ENCODE measurements at regions not wholly inside any gene's neighbourhood (a gene's known extent, or its start where the extent isn't known, plus 50 kb on each side); places are given as distances from the start of the nearest gene placed in this dataset.

DNA sequence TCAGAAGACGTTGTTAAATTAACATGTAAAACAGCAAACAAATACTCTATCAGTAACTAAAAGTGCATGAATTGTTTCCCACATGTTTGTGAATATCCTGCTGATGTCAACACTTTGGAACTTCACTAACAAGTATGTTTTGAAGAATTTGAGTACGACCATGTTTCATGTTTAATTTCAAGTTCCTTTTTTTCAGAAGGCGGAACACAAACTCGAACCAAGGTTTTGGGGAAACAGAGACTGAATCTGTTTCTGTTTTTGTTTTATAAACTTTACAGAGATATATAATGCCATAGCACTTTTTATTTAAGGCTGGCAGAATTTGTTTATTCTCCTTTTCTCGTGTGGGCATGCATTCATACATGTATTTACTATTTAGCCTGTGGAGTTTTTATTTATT, 509.3 kb upstream of the CITED2 start:
- Histone ChIP-seq H3K4me3 (no peak overlapping the region), H3K27me3 (no peaks in the 10 kb centered on the region), H3K36me3 (no peaks in the 10 kb centered on the region), H3K9me3 (no peaks in the 10 kb centered on the region), H3K27ac (peak overlapping the region in 1 of 4 donors; percentile 18), H3K4me1 (peaks cover 0 to 18% (median 5%) of the 10 kb centered on the region in 3 donors)
- no peak for DNase-seq
- TF ChIP-seq, protein P1, sequence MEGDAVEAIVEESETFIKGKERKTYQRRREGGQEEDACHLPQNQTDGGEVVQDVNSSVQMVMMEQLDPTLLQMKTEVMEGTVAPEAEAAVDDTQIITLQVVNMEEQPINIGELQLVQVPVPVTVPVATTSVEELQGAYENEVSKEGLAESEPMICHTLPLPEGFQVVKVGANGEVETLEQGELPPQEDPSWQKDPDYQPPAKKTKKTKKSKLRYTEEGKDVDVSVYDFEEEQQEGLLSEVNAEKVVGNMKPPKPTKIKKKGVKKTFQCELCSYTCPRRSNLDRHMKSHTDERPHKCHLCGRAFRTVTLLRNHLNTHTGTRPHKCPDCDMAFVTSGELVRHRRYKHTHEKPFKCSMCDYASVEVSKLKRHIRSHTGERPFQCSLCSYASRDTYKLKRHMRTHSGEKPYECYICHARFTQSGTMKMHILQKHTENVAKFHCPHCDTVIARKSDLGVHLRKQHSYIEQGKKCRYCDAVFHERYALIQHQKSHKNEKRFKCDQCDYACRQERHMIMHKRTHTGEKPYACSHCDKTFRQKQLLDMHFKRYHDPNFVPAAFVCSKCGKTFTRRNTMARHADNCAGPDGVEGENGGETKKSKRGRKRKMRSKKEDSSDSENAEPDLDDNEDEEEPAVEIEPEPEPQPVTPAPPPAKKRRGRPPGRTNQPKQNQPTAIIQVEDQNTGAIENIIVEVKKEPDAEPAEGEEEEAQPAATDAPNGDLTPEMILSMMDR (IDR thresholded peaks at IDR 0.05), result no peak
- no peak for TF ChIP-seq POLR2A (IDR thresholded peaks at IDR 0.05)
- 67 to 82% methylated on average over 5 of the region's 5 CpGs for WGBS, 2 donors
- intact Hi-C loops (cut with DNase I), result no loop called here

DNA sequence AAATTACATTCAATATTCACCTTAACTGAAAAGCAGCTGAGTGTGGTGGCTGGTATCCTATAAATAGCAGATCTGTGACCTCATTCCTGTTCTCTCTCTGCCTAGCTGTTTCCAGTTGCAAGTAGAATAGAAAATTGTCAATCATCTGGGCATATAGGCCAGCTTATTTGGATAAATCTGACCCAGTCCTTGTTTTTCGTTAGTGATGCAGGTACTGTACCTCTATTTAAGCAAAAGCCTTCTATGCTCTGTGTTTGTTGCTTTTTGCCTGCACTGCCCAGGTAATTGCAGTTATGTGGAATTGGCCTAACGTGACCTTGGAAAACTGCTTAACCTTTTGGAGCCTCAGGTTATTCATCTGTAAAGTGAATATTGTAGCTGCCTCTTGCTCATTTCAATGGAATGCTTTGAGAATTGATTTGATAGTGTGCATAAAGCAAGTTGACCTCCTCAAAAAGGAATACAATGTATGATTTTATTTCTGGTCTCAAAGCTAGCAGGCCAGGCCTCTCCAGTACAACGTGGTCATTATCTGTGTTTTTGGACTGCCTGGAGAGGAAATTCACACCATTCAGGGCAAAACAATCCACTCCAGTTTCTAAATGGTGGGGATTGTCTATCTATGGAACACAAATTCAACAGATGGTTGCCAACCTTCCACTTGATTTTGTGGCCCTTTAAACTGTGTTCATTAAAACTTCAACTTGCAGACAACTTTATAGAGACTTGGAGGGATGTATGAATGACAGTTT, 508.7 kb upstream of the CITED2 start:
- H3K36me3 ChIP-seq, result no peaks in the 10 kb centered on the region
- intact Hi-C loops (cut with DNase I), result no loop called here
- TF ChIP-seq, protein P1 (IDR thresholded peaks at IDR 0.05), result no peak
- TF ChIP-seq POLR2A (IDR thresholded peaks at IDR 0.05), result no peak
- WGBS, 2 donors, result 64 to 68% methylated on average over 3 of the region's 3 CpGs
- no peaks in the 10 kb centered on the region for H3K27me3 ChIP-seq
- DNase-seq, result no peak
- peaks cover 0 to 18% (median 5%) of the 10 kb centered on the region in 3 donors for H3K4me1 ChIP-seq
- H3K27ac ChIP-seq, result peak overlapping the region in 1 of 4 donors; percentile 18
- H3K9me3 ChIP-seq, result no peaks in the 10 kb centered on the region
- no peak overlapping the region for H3K4me3 ChIP-seq

DNA sequence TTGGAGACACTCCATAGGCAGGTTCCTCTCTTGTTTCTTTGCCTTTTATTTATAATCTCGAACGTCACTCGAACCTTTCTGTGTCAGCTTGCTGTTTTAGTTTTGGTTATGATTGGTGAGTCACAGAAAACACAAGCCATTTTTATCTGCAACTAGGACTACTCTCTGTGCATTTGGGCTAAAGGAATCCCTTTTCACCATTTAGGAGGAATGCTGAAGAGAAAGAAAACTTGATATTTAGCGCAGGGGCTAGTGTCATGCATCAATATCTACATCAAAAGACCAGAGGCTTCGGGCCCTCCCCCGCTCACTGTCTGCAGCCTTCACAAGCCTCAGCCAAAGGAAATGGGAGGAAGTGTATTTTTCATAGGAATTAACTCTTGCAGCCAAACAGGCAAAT, 507.8 kb upstream of the CITED2 start:
- H3K27me3 ChIP-seq, result no peaks in the 10 kb centered on the region
- intact Hi-C loops (cut with DNase I), result no loop called here
- H3K9me3 ChIP-seq, result no peaks in the 10 kb centered on the region
- H3K4me1 ChIP-seq, result peaks cover 0 to 18% (median 5%) of the 10 kb centered on the region in 3 donors
- no peak overlapping the region for H3K4me3 ChIP-seq
- 53 to 68% methylated on average over 6 of the region's 6 CpGs for whole genome bisulfite sequencing, 2 donors
- no peak for TF ChIP-seq POLR2A (IDR thresholded peaks at IDR 0.05)
- TF ChIP-seq, protein P1 (IDR thresholded peaks at IDR 0.05), result no peak
- no peaks in the 10 kb centered on the region for H3K36me3 ChIP-seq
- peak overlapping the region in 3 of 4 donors; percentile 11 to 24 (median 18) for H3K27ac ChIP-seq
- DNase-seq, result no peak

DNA sequence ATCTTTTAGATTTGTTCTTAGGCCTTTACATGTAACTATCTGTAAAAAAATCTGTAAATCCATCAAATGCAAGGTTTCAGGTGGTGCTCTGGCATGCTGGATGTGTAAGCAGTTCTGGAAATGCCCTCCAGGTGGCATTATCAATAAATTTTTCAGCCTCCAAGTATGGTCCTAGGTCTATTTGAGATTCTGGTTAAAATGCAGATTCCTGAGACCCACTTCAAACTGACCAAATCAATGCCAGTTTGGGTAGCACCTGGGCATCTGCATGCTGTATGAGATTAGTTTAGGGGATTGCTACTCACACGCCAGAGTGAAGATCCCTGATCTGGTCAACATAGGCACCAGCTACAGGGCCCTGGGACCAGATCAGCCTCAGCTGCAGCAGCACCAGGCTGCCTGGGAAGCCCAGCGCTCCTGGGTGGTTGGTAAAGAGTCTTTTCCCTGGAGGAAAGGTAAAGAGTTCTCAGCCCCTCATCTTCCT, 507.3 kb upstream of the CITED2 start:
- peak overlapping the region in 2 of 4 donors; percentile 18 to 24 for H3K27ac ChIP-seq
- no peak for DNase-seq
- no peak overlapping the region for H3K4me3 ChIP-seq
- intact Hi-C loops (cut with DNase I), result no loop called here
- WGBS, 2 donors, result 92% methylated on average over 2 of the region's 2 CpGs; no CpG with 5 or more reads in 1 of the 2 donors
- no peaks in the 10 kb centered on the region for H3K36me3 ChIP-seq
- H3K9me3 ChIP-seq, result no peaks in the 10 kb centered on the region
- no peak for TF ChIP-seq POLR2A (IDR thresholded peaks at IDR 0.05)
- TF ChIP-seq, protein P1 (IDR thresholded peaks at IDR 0.05), result peak in 5 of 6 experiments; percentile 34 to 68 (median 63)
- no peaks in the 10 kb centered on the region for H3K27me3 ChIP-seq
- peaks cover 0 to 18% (median 5%) of the 10 kb centered on the region in 3 donors for H3K4me1 ChIP-seq

DNA sequence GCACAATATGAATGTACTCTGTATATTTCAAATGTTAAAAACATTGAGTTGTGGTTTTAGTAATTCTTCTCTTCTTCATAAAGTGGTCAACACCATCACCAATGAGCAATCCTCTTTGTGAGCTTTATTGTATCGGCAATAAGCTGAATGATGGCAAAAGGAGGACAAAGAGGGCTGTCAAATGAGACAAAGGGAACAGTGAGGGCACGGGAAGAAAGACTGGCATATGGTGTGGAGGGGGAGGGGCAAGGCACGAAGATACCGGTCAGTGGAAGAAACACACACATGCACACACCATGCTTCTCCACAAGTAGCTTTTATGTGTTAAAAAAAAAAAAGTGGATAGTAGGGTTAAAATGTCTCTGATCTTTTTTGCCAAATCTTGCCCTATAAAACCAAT, 506.8 kb upstream of the CITED2 start:
- H3K9me3 ChIP-seq, result no peaks in the 10 kb centered on the region
- no peaks in the 10 kb centered on the region for H3K27me3 ChIP-seq
- intact Hi-C loops (cut with DNase I), result no loop called here
- H3K4me3 ChIP-seq, result no peak overlapping the region
- WGBS, 2 donors, result 58 to 89% methylated on average over 4 of the region's 4 CpGs
- no peaks in the 10 kb centered on the region for H3K36me3 ChIP-seq
- DNase-seq, result no peak
- peaks cover 0 to 18% (median 5%) of the 10 kb centered on the region in 3 donors for H3K4me1 ChIP-seq
- no peak overlapping the region for H3K27ac ChIP-seq
- TF ChIP-seq POLR2A (IDR thresholded peaks at IDR 0.05), result no peak
- TF ChIP-seq, protein P1 (IDR thresholded peaks at IDR 0.05), result no peak
